HG02981 (cell line): ENCODE measurements at regions not wholly inside any gene's neighbourhood (a gene's known extent, or its start where the extent isn't known, plus 50 kb on each side); places are given as distances from the start of the nearest gene placed in this dataset.

Experiments used
- ATAC-seq: cut with Tn5 transposase; IDR thresholded peaks from one replicate; pipeline ENCODE4 v1.9.1; 2021; ENCODE audit warnings: mild to moderate bottlenecking, moderate library complexity; ENCODE audit not compliant: unreplicated experiment

- no peak for ATAC-seq
Observed at GRCh38 chr3:64278625-64279024, 53.4 kb upstream of the PRICKLE2 start.

DNA sequence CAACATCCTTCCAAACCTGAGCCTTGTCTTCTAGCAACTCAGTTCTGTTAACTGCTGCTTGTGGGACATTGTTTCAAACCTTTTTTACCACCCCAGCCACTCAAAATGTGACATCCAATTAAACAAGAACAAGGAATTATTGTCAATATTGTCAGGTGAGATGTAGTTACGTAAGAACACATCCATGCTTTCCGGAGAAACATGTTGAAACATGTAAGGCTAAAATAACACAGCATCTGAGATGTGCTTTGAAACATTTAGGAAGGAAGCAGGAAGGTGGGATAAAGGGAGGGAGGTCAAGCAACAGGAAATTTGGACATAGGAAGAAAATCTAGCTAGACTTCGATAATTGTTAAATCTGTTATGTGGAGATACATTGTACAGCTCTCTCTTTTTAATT lies 50.9 kb upstream of the PRICKLE2 start:
- ATAC-seq = no peak
